GM19023 (cell line): ENCODE measurements at regions not wholly inside any gene's neighbourhood (a gene's known extent, or its start where the extent isn't known, plus 50 kb on each side); places are given as distances from the start of the nearest gene placed in this dataset.

Experiments
- ATAC-seq: cut with Tn5 transposase; IDR thresholded peaks from one replicate; pipeline ENCODE4 v1.9.1; 2021; ENCODE audit warnings: mild to moderate bottlenecking, moderate library complexity; ENCODE audit not compliant: unreplicated experiment

GRCh38 chr2:4674007-4674406 is 970.6 kb downstream of the DCDC2C start:
- ATAC-seq = no peak

GRCh38 chr2:4675295-4675694 is 971.9 kb downstream of the DCDC2C start:
- no peak for ATAC-seq

GRCh38 chr2:4678927-4679326 is 975.6 kb downstream of the DCDC2C start:
- ATAC-seq = no peak

GRCh38 chr2:4679391-4679790 is 976.0 kb downstream of the DCDC2C start:
- ATAC-seq = no peak

- ATAC-seq = no peak
Measured at GRCh38 chr2:4684921-4685320, 981.5 kb downstream of the DCDC2C start.

- ATAC-seq = no peak
Measured at GRCh38 chr2:4690913-4691312, 987.5 kb downstream of the DCDC2C start.

GRCh38 chr2:4693266-4693665 is 989.9 kb downstream of the DCDC2C start:
- no peak for ATAC-seq

GRCh38 chr2:4695281-4695861 is 992.0 kb downstream of the DCDC2C start:
- ATAC-seq = no peak

GRCh38 chr2:4715065-4715464 is 977.1 kb upstream of the SOX11 start:
- ATAC-seq = no peak

GRCh38 chr2:4718777-4719176 is 973.4 kb upstream of the SOX11 start:
- ATAC-seq = no peak

- no peak for ATAC-seq
Measured at GRCh38 chr2:4725618-4726017, 966.6 kb upstream of the SOX11 start.

GRCh38 chr2:4732560-4732959 is 959.6 kb upstream of the SOX11 start:
- ATAC-seq = no peak

- no peak for ATAC-seq
Measured at GRCh38 chr2:4745056-4745991, 946.9 kb upstream of the SOX11 start.

GRCh38 chr2:4753721-4754120 is 938.5 kb upstream of the SOX11 start:
- ATAC-seq = no peak

GRCh38 chr2:4762951-4763376 is 929.2 kb upstream of the SOX11 start:
- ATAC-seq = no peak

- ATAC-seq = no peak
Measured at GRCh38 chr2:4765787-4766530, 926.2 kb upstream of the SOX11 start.

- ATAC-seq = no peak
Measured at GRCh38 chr2:4775668-4776067, 916.5 kb upstream of the SOX11 start.

- ATAC-seq = no peak
Measured at GRCh38 chr2:4780679-4781078, 911.5 kb upstream of the SOX11 start.

- ATAC-seq = no peak
Measured at GRCh38 chr2:4782647-4783046, 909.5 kb upstream of the SOX11 start.

GRCh38 chr2:4791488-4791887 is 900.7 kb upstream of the SOX11 start:
- ATAC-seq = no peak

GRCh38 chr2:4792126-4792525 is 900.1 kb upstream of the SOX11 start:
- no peak for ATAC-seq

GRCh38 chr2:4803396-4803795 is 888.8 kb upstream of the SOX11 start:
- ATAC-seq = no peak
